ENCODE measurements at regions not wholly inside any gene's neighbourhood (a gene's known extent, or its start where the extent isn't known, plus 50 kb on each side); places are given as distances from the start of the nearest gene placed in this dataset.
A peak's percentile ranks its signal among the peaks of the same experiment; 100 is the strongest.

DNA sequence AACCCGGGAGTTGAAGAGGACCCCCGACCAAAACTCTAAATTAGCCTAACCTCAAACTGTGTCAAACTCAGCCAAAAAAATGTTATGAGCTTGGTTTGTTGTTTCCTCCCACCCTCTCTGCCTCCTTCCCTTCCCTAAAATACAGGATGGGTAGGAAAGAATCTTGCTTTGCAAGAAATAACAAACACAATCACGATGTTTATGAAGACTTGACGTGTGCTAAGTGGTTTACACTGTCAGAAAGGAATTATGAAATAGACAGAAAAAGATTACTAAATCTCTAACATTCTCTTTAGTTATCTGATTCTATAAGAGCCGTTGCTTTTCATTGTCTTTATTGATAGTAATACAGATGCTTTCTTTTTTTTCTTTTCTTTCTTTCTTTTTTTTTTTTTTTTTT, 285.1 kb downstream of the BMP7 start:
- no peaks in the 10 kb centered on the region for H3K4me1 Mint-ChIP-seq
- H3K9me3 Mint-ChIP-seq, result no peaks in the 10 kb centered on the region
- H3K4me3 Mint-ChIP-seq, result no peak overlapping the region
- CTCF ChIA-PET, result interaction anchor here (0.6 kb wide), 1 partner anchor 11 kb away, joined by 6 read pairs; no protein-coding TSS in a partner anchor
- POLR2A ChIA-PET, result no interaction called here
- no peak overlapping the region for H3K27ac Mint-ChIP-seq
- H3K36me3 Mint-ChIP-seq (ENCODE audit: low read depth), result no peaks in the 10 kb centered on the region
- DNase-seq, result no peak
- no peaks in the 10 kb centered on the region for H3K27me3 Mint-ChIP-seq

DNA sequence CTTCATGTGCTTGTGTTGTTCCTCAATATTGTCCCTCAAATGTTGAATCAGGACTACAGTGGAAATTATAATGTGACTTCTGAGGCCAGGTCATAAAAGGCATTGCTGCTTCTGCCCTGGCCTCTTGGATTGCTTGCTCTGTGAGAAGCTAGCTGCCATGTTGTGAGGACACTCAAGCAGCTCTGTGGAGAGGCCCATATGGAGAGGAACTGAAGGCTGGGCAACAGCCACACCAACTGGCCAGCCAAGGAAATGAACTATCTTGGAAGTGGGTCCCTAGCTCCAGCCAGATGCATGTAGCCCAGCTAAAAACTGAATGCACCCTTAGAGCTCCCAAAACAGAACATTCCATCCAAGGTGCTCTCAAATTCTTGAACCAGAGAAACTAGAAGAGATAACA, 282.6 kb downstream of the BMP7 start:
- POLR2A ChIA-PET, result interaction anchor here (0.6 kb wide), 1 partner anchor 677 kb away, joined by 3 read pairs; no protein-coding TSS in a partner anchor
- H3K36me3 Mint-ChIP-seq (ENCODE audit: low read depth), result no peaks in the 10 kb centered on the region
- no peaks in the 10 kb centered on the region for H3K27me3 Mint-ChIP-seq
- H3K9me3 Mint-ChIP-seq, result no peaks in the 10 kb centered on the region
- CTCF ChIA-PET, result no interaction called here
- DNase-seq, result no peak
- no peak overlapping the region for H3K27ac Mint-ChIP-seq
- no peaks in the 10 kb centered on the region for H3K4me1 Mint-ChIP-seq
- H3K4me3 Mint-ChIP-seq, result no peak overlapping the region

DNA sequence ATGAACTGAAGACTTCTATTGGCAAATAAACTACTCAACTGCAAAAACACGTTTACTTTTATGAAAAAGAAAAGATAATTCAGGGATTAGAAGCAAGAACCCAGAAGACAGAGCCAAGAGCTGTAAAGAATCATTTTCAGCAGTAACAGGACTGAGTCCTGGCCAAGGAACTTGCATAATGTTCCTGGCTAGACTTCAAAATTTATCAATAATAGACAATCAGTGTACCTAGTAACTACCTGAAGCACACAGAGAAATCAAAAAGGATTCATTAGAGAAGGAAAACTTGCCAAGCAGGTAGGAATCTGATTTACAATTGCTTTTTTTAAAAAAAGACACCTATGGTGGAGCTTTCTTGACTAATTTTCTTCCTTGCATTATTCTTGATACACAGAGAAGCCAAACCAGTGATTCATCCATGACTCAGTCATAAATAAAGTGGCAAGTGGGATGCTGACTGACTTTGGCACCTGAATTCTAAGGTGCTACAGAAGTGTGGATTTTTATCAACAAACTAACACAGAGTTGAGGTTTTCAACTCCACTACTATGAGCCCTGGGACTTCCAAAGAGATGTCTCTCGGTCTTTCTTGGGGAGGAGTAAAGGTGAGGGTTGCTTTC, 281.3 kb downstream of the BMP7 start:
- no peak for DNase-seq
- H3K36me3 Mint-ChIP-seq (ENCODE audit: low read depth), result no peaks in the 10 kb centered on the region
- ChIA-PET POLR2A (no interaction called here), CTCF (interaction anchor here (1.0 kb wide), 1 partner anchor 10 kb away, joined by 4 read pairs; no protein-coding TSS in a partner anchor)
- no peaks in the 10 kb centered on the region for H3K4me1 Mint-ChIP-seq
- H3K27ac Mint-ChIP-seq, result no peak overlapping the region
- H3K27me3 Mint-ChIP-seq, result no peaks in the 10 kb centered on the region
- H3K4me3 Mint-ChIP-seq, result no peak overlapping the region
- H3K9me3 Mint-ChIP-seq, result no peaks in the 10 kb centered on the region

DNA sequence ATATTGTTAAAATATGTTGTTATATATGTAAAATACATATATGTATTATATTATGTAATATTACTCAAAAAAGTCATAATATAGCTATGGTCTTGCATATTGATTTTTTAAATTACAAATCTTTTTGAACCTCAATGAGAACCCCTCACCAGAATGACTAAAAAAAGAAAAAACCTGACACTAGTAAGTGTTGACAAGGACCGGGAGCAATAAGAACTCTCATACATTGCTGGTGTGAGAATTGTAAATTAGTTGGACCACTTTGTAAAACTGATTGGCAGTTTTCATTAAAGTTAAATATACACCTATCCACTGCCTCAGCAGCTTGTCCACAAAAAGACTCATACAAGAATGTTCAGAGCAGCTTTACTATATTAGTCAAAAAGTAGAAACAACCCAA, 280.0 kb downstream of the BMP7 start:
- no peak for DNase-seq
- H3K36me3 Mint-ChIP-seq (ENCODE audit: low read depth), result no peaks in the 10 kb centered on the region
- H3K9me3 Mint-ChIP-seq, result no peaks in the 10 kb centered on the region
- H3K27me3 Mint-ChIP-seq, result peaks cover 2% of the 10 kb centered on the region
- no peak overlapping the region for H3K27ac Mint-ChIP-seq
- no peaks in the 10 kb centered on the region for H3K4me1 Mint-ChIP-seq
- ChIA-PET POLR2A (no interaction called here), CTCF (no interaction called here)
- no peak overlapping the region for H3K4me3 Mint-ChIP-seq

DNA sequence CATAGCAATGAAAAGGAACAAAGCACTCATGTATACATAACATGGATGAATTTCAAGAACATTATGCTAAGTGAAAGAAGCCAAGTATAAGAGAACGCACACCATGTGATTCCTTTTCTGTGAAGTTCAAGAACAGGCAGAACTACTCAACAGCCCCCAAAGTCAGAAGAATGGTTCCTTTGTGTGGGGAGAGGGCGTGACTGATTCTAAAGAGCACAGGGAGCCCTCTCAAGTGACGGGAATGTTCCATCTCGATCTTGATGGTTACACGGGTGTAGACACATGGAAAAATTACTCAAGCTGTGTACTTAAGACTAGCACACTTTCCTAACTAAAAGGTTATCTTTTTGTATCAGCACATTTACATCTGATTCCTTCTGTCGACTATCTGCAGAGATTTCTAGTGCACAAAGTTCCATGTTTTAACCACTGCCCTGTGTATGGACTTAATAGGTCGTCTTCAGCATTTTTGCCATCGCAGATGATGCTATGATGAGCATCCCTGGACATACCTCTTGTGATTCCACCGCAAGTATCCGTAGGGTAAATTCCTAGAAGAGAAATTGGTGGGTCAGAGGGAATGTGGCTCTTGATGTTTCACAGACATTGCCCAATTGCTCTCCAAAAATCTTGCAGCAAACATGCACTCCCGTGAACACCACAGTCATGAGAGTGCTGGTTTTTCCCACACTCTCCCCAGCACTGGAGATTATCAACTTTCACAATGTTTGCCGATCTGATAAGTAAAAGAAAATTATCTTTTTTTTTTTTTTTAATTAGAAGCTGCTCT, 279.3 kb downstream of the BMP7 start:
- no peak overlapping the region for H3K27ac Mint-ChIP-seq
- ChIA-PET POLR2A (no interaction called here), CTCF (no interaction called here)
- H3K36me3 Mint-ChIP-seq (ENCODE audit: low read depth), result no peaks in the 10 kb centered on the region
- peaks cover 2% of the 10 kb centered on the region for H3K27me3 Mint-ChIP-seq
- DNase-seq, result no peak
- no peak overlapping the region for H3K4me3 Mint-ChIP-seq
- no peaks in the 10 kb centered on the region for H3K9me3 Mint-ChIP-seq
- H3K4me1 Mint-ChIP-seq, result no peaks in the 10 kb centered on the region

DNA sequence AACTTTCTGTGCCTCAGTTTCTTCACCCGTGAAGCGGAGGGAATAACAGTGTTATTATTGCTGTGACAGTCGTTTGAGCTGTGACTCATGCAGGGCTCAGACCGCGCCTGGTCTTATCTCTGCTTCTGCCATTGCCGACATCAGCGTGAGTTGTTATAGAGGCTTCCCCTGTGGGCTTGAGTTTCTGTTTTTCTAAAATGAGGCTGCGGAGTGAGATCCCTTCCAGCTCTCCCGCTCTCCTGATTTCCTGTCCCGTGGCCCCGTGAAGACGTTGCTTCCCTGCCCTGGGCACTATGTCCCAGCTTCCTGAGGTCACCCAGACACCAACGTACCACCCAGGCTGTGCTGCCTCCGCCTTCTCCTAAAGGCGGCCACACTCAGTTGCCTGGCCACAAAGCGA, 278.5 kb downstream of the BMP7 start:
- ChIA-PET POLR2A (interaction anchor here (0.5 kb wide), 1 partner anchor 753 kb away, joined by 4 read pairs; no protein-coding TSS in a partner anchor), CTCF (no interaction called here)
- Mint-ChIP-seq H3K4me1 (no peaks in the 10 kb centered on the region), H3K4me3 (no peak overlapping the region), H3K36me3 (ENCODE audit: low read depth) (no peaks in the 10 kb centered on the region), H3K27me3 (peaks cover 2% of the 10 kb centered on the region), H3K27ac (no peak overlapping the region), H3K9me3 (no peaks in the 10 kb centered on the region)
- no peak for DNase-seq

DNA sequence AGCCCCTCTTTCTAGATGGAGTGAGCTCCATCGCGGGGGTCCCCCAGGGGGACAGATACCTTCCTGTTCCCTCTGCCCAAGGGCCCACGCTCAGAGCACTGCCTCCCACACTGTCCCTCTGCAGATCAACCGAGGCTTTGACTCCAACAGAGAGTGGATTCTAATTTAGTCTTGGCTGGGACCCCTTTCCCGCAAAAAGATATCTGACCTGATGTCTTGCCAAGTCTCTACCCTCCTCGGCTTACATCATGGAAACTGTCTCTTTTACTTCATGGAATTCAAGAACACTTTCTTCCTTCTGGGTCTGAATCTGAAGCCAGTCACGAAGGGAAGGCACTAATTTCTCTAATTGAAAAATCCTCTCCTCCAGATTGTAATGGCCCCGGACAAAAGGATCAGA, 278.0 kb downstream of the BMP7 start:
- Mint-ChIP-seq H3K27me3 (peaks cover 2% of the 10 kb centered on the region), H3K36me3 (ENCODE audit: low read depth) (no peaks in the 10 kb centered on the region), H3K4me1 (no peaks in the 10 kb centered on the region), H3K4me3 (no peak overlapping the region), H3K27ac (no peak overlapping the region), H3K9me3 (no peaks in the 10 kb centered on the region)
- POLR2A ChIA-PET, result interaction anchor here (0.5 kb wide), 1 partner anchor 752 kb away, joined by 4 read pairs; no protein-coding TSS in a partner anchor
- no peak for DNase-seq
- CTCF ChIA-PET, result no interaction called here

DNA sequence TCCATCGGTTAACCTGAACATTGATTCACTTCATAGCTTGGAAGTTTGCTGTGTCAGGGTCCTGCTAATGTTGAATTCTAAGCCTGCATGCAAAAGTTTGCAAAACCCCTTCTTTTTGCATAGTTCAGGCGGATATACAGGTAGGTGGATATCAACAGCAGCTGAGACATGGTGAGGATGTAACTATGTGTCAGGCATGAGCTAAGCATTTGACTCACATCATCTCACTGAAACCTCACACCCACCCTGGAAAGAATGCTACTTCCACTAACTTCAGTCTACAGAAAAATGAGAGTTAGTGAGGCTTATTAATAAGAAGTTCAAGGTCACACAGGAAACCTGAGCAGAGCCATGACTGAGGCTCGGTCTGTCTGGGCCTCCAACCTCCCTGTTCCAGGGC, 276.9 kb downstream of the BMP7 start:
- DNase-seq, result no peak
- POLR2A ChIA-PET, result no interaction called here
- CTCF ChIA-PET, result interaction anchor here (0.6 kb wide), 1 partner anchor 374 kb away, joined by 3 read pairs; no protein-coding TSS in a partner anchor
- Mint-ChIP-seq H3K27me3 (peaks cover 2% of the 10 kb centered on the region), H3K27ac (no peak overlapping the region), H3K36me3 (ENCODE audit: low read depth) (no peaks in the 10 kb centered on the region), H3K4me3 (no peak overlapping the region), H3K4me1 (no peaks in the 10 kb centered on the region), H3K9me3 (no peaks in the 10 kb centered on the region)

DNA sequence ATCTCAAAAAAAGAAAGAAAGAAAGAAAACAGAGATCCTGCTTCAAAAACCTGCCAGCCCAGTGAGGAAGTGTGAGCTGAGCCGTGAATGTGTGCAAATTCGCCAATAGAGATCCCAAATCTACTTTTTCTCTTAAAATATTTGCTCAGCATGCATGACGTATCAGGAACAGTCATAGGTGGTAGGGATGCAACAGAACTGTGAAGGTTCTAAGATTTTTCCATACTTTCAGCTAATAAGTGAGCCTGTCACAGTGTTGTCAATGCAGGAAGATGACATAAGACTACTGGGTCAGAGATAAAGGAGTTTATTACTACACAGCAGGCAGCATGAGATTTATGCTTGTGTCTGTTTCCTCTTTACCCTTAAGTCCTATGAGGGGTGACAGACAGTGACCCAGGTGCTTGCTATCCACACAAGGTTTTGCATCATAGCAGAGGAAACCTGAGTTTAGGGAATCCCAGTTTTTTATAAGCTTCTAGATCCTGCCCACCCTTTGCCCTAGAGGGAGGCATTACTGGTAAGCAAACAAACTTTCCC, 273.4 kb downstream of the BMP7 start:
- Mint-ChIP-seq H3K27ac (no peak overlapping the region), H3K36me3 (ENCODE audit: low read depth) (no peaks in the 10 kb centered on the region), H3K9me3 (no peaks in the 10 kb centered on the region), H3K27me3 (peaks cover 2% of the 10 kb centered on the region), H3K4me1 (no peaks in the 10 kb centered on the region), H3K4me3 (no peak overlapping the region)
- ChIA-PET POLR2A (no interaction called here), CTCF (interaction anchor here (0.6 kb wide), 1 partner anchor 220 kb away, joined by 3 read pairs; no protein-coding TSS in a partner anchor)
- DNase-seq, result no peak

DNA sequence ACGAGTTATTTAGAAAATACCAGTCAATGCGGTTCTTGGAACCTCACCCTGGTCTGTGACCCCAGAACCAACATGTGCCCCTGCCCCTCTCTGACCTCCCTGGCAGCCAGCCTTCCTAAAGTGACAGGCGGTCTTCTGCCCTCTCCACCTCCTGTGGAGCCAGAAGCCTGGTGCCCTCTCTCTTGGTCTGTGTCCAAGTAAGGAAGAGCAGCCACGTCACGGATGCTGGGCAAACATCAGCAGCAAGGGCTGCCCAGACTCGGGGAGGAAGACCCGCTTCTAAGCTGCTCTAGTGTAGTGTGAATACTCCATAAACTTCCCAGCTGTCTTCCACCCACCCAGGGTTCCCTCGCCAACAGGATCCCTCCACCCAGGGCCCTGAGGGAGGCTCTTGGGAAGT, 272.4 kb downstream of the BMP7 start:
- no peaks in the 10 kb centered on the region for H3K4me1 Mint-ChIP-seq
- H3K27ac Mint-ChIP-seq, result no peak overlapping the region
- H3K4me3 Mint-ChIP-seq, result no peak overlapping the region
- CTCF ChIA-PET, result interaction anchor here (1.1 kb wide), 1 partner anchor 9 kb away, joined by 4 read pairs; no protein-coding TSS in a partner anchor
- H3K36me3 Mint-ChIP-seq (ENCODE audit: low read depth), result no peaks in the 10 kb centered on the region
- H3K27me3 Mint-ChIP-seq, result peaks cover 2% of the 10 kb centered on the region
- POLR2A ChIA-PET, result no interaction called here
- peaks cover 7% of the 10 kb centered on the region for H3K9me3 Mint-ChIP-seq
- DNase-seq, result no peak

DNA sequence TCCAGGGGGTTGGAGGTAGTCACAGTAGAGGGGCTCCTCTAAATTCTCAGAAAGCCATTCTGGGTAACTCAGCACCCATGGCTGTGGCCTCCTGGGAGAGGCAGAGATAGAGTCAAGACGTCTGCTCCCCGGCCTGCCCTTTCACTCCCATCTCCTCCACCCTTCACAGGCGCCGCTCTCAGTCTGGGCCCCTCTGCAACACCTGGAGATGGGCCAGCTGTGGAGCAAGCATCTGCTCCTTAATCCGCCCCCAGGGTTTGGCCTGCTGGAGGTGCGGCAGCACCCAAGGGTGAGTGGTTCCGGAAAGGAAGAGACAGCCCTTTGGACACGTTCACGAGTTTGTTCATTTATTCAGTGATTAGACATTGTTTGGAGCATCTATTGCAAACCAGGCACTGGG, 271.3 kb downstream of the BMP7 start:
- no peak overlapping the region for H3K4me3 Mint-ChIP-seq
- H3K9me3 Mint-ChIP-seq, result peaks cover 8% of the 10 kb centered on the region
- no peaks in the 10 kb centered on the region for H3K4me1 Mint-ChIP-seq
- DNase-seq, result no peak
- H3K27ac Mint-ChIP-seq, result no peak overlapping the region
- CTCF ChIA-PET, result interaction anchor here (1.1 to 1.3 kb wide), 2 partner anchors 10 to 28 kb away, joined by 3 to 4 read pairs; no protein-coding TSS in a partner anchor
- peaks cover 2% of the 10 kb centered on the region for H3K27me3 Mint-ChIP-seq
- no peaks in the 10 kb centered on the region for H3K36me3 Mint-ChIP-seq (ENCODE audit: low read depth)
- POLR2A ChIA-PET, result no interaction called here

DNA sequence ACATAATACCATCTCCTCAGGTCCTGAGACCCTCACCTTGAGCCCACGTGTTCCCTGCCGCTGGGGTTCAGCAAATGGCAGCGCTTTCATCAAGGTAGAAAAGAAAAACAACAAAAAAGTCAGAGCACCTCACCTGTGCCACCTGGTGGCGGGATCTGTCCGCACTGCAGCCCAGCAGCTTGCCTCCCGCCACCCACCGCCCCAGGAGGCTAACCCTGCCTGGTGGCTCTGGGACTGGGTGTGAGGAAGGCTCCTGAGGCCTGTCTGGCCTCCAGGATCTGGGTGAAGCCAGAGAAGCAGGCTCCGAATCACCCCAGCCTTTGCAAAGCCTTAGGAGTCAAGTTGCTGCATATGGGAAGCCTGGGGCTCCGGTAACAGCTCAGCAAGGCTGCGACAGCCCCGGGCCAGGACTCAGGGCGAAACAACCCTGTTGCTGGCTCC, 270.8 kb downstream of the BMP7 start:
- Mint-ChIP-seq H3K27ac (no peak overlapping the region), H3K36me3 (ENCODE audit: low read depth) (no peaks in the 10 kb centered on the region), H3K27me3 (peaks cover 2% of the 10 kb centered on the region), H3K9me3 (peaks cover 8% of the 10 kb centered on the region), H3K4me1 (no peaks in the 10 kb centered on the region), H3K4me3 (no peak overlapping the region)
- CTCF ChIA-PET, result interaction anchor here (1.3 kb wide), 1 partner anchor 29 kb away, joined by 3 read pairs; no protein-coding TSS in a partner anchor
- DNase-seq, result peak; percentile 14
- POLR2A ChIA-PET, result no interaction called here

DNA sequence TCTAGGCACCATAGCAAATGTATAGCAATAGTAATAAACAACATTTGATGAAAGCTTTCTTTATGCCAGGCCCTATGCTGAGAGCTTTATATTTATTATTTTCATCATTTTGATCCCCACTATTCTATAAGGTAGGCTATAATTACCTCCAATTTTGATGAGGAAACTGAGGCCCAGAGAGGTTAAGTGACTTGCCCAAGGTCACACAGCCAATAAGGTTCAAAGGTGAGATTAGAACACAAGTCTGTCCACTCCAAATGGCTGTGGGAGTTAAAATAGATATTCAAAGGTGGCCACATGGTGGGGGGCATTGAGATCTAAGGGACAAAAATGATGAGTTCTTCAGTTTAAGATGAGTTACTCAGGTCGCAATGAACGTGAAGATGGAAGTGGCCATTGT, 269.9 kb downstream of the BMP7 start:
- Mint-ChIP-seq H3K27ac (no peak overlapping the region), H3K36me3 (ENCODE audit: low read depth) (no peaks in the 10 kb centered on the region), H3K27me3 (no peaks in the 10 kb centered on the region), H3K9me3 (peaks cover 8% of the 10 kb centered on the region), H3K4me1 (no peaks in the 10 kb centered on the region), H3K4me3 (no peak overlapping the region)
- POLR2A ChIA-PET, result no interaction called here
- DNase-seq, result no peak
- CTCF ChIA-PET, result interaction anchor here (1.3 kb wide), 1 partner anchor 29 kb away, joined by 3 read pairs; no protein-coding TSS in a partner anchor
